ENCODE measurements at regions not wholly inside any gene's neighbourhood (a gene's known extent, or its start where the extent isn't known, plus 50 kb on each side); places are given as distances from the start of the nearest gene placed in this dataset.

DNA sequence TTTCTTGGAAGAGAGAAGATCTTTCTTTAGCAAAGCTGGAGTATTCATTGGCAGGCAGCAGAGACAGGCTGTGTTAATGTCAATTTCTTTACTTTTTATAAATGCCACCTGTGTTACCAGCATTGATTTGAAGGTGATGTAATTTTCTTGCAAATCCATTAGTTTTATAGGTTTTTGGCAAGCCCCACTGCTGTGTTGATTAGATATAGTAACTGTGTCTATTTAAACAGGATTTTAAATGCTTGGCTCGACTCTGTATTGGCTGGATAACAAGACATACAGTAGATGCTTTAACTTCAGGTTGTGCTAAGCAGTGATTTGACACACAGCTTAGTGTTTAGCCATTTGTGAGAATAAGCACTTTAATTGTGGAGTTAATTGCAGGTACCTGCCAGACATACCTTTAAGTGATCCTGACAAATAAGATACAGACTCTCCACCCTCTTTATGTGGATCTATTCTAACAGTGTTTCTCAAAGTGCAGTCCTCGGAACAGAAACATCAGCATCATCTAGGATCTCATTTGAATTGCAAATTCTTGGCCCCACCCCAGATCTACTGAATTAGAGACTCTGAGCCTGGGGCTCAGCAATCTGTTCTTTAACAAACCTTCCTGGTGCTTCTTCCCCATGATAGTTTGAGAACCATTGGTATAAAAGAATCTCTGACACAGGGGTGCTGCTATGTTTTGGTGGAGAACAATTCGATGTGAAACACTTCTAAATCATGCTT lies 397.5 kb downstream of the HDGFL1 start:
- no peak overlapping the region for H3K27ac ChIP-seq

DNA sequence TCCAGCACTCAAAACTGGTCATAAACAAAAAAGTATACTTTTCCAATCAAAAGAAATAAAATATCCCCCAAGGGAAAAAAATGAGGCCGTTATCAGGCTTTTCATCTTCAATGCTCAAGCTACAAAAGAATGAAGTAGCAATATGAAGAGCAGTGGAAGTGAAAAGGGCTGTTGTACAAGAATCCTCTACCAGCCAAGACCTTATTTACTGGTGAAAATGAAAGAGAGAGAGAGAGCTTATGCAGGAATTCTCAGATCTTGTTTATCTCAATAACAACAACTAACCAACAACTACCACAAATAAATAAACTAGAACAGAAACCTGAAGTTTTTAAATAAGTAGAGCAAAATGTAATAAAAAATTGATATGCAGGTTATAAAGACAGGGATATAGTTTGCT lies 400.6 kb downstream of the HDGFL1 start:
- Histone ChIP-seq H3K36me3 (no peaks in the 10 kb centered on the region), H3K9me3 (no peaks in the 10 kb centered on the region), H3K27me3 (no peaks in the 10 kb centered on the region), H3K27ac (no peak overlapping the region), H3K4me1 (no peaks in the 10 kb centered on the region), H3K4me3 (no peak overlapping the region)
- no peak for DNase-seq (ENCODE audit: low spot score)
- TF ChIP-seq, protein P1, sequence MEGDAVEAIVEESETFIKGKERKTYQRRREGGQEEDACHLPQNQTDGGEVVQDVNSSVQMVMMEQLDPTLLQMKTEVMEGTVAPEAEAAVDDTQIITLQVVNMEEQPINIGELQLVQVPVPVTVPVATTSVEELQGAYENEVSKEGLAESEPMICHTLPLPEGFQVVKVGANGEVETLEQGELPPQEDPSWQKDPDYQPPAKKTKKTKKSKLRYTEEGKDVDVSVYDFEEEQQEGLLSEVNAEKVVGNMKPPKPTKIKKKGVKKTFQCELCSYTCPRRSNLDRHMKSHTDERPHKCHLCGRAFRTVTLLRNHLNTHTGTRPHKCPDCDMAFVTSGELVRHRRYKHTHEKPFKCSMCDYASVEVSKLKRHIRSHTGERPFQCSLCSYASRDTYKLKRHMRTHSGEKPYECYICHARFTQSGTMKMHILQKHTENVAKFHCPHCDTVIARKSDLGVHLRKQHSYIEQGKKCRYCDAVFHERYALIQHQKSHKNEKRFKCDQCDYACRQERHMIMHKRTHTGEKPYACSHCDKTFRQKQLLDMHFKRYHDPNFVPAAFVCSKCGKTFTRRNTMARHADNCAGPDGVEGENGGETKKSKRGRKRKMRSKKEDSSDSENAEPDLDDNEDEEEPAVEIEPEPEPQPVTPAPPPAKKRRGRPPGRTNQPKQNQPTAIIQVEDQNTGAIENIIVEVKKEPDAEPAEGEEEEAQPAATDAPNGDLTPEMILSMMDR (IDR thresholded peaks at IDR 0.05) = no peak

More for the DNA sequence above, 397.5 kb downstream of the HDGFL1 start:
- Histone ChIP-seq H3K4me1 (no peaks in the 10 kb centered on the region), H3K9me3 (no peaks in the 10 kb centered on the region), H3K4me3 (no peak overlapping the region), H3K27me3 (no peaks in the 10 kb centered on the region), H3K36me3 (no peaks in the 10 kb centered on the region)
- no peak for DNase-seq (ENCODE audit: low spot score)
- TF ChIP-seq, protein P1 (IDR thresholded peaks at IDR 0.05) = no peak

DNA sequence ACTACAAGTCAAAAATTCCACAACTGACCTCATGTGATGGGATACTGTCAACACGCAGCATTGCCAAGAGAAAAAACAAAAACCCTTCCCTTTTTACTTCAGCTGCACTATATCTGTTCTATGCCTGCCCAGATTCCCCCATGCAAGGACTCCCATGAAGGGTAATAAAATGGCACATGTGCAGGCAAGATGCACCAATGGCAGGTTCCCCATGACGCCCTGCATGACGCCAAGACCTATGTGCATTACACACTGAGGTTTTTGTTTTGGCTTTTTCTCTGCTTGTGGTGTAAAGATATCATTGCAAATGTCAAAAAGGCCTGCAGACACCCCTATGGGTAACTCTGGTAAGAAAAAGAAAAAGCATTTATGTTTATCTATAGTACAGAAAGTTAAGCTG lies 403.4 kb downstream of the HDGFL1 start:
- no peaks in the 10 kb centered on the region for H3K4me1 ChIP-seq
- no peak overlapping the region for H3K27ac ChIP-seq
- H3K9me3 ChIP-seq = no peaks in the 10 kb centered on the region
- no peak for DNase-seq (ENCODE audit: low spot score)
- no peaks in the 10 kb centered on the region for H3K36me3 ChIP-seq
- no peak overlapping the region for H3K4me3 ChIP-seq
- TF ChIP-seq, protein P1 (IDR thresholded peaks at IDR 0.05) = no peak
- no peaks in the 10 kb centered on the region for H3K27me3 ChIP-seq

DNA sequence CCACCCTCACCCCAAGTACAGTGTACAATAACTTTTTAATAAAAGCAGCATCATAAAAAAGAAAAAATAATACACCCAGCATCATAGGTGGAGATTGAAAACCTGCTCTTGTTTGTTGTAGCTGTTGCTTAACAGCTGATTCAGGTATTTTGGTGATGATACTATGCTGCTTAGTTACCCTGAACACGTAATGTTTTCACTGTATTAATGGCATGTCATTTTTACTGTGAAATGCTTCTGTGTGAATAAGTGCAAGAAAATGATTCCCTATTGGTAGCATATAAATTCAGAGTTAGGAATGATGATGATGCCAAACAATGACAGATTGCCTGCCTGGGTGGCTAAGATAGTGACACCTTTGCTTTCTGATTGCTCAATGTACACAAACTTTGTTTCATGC lies 405.7 kb downstream of the HDGFL1 start:
- Histone ChIP-seq H3K4me3 (no peak overlapping the region), H3K36me3 (no peaks in the 10 kb centered on the region), H3K27me3 (no peaks in the 10 kb centered on the region), H3K4me1 (no peaks in the 10 kb centered on the region), H3K9me3 (no peaks in the 10 kb centered on the region), H3K27ac (no peak overlapping the region)
- TF ChIP-seq, protein P1 (IDR thresholded peaks at IDR 0.05) = no peak
- no peak for DNase-seq (ENCODE audit: low spot score)

GRCh38 chr6:22980446-22980845 lies 411.1 kb downstream of the HDGFL1 start:
- DNase-seq (ENCODE audit: low spot score) = no peak
- Histone ChIP-seq H3K36me3 (no peaks in the 10 kb centered on the region), H3K27me3 (no peaks in the 10 kb centered on the region), H3K4me3 (no peak overlapping the region), H3K9me3 (no peaks in the 10 kb centered on the region), H3K27ac (no peak overlapping the region), H3K4me1 (no peaks in the 10 kb centered on the region)
- TF ChIP-seq, protein P1 (IDR thresholded peaks at IDR 0.05) = no peak

Data from right atrium auricular region (tissue), 2 donors.